T-helper 1 cell treated with Interleukin-12 subunit alpha and Interleukin-12 subunit beta and Interleukin-4 antibody, amounts not matched to agents 30 μg/mL and 1 μg/mL, for 36 hours (primary cell): ENCODE measurements at regions not wholly inside any gene's neighbourhood (a gene's known extent, or its start where the extent isn't known, plus 50 kb on each side); places are given as distances from the start of the nearest gene placed in this dataset.
"Not testable (repeated sequence)": the region's sequence is repeated elsewhere in the genome, so short reads cannot be mapped to it uniquely, and the experiment has no call there.

Experiments used
- H3K27ac Mint-ChIP-seq: one replicate; pipeline ENCODE4 v1.8.0; 2021; ENCODE audit warnings: mild to moderate bottlenecking, mixed read lengths
- H3K27me3 Mint-ChIP-seq: one replicate; pipeline ENCODE4 v1.8.0; 2021; ENCODE audit warnings: low read depth, mixed read lengths
- H3K36me3 Mint-ChIP-seq: one replicate; pipeline ENCODE4 v1.8.0; 2021; ENCODE audit warnings: low read depth, mixed read lengths
- H3K4me1 Mint-ChIP-seq: one replicate; pipeline ENCODE4 v1.8.0; 2021; ENCODE audit warnings: low read depth, mixed read lengths
- H3K4me3 Mint-ChIP-seq: one replicate; pipeline ENCODE4 v1.8.0; 2021; ENCODE audit warnings: mild to moderate bottlenecking, moderate library complexity, mixed read lengths
- H3K9me3 Mint-ChIP-seq: one replicate; pipeline ENCODE4 v1.8.0; 2021; ENCODE audit warnings: mixed read lengths

DNA sequence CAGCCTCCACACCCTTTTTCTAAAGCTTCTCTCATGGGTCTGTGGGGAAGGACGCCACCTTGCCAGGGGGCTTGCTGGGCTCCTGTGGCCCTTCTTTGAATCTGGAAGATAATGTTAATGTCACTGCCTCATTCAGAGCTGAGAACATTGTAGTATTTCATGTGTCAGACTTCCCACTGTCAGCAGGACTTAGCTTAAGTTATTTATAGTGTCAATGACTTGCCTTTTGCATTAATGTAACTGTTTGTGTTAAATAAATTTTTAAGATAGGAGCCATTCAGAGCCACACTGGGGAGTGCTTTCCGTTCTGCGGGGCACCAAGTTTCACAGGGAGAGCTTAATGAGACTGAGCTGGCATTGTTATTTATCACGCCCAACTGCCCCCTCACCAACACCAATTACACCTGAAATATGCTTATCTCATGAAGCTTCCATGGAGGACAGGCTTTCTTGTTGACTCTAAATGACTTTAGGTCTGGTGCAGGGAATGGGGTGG is 226.9 kb upstream of the UBL3 start:
- Mint-ChIP-seq H3K4me1 (no peaks in the 10 kb centered on the region), H3K9me3 (no peaks in the 10 kb centered on the region), H3K36me3 (no peaks in the 10 kb centered on the region), H3K27me3 (peaks cover under 1% of the 10 kb centered on the region), H3K4me3 (no peak overlapping the region), H3K27ac (no peak overlapping the region)

DNA sequence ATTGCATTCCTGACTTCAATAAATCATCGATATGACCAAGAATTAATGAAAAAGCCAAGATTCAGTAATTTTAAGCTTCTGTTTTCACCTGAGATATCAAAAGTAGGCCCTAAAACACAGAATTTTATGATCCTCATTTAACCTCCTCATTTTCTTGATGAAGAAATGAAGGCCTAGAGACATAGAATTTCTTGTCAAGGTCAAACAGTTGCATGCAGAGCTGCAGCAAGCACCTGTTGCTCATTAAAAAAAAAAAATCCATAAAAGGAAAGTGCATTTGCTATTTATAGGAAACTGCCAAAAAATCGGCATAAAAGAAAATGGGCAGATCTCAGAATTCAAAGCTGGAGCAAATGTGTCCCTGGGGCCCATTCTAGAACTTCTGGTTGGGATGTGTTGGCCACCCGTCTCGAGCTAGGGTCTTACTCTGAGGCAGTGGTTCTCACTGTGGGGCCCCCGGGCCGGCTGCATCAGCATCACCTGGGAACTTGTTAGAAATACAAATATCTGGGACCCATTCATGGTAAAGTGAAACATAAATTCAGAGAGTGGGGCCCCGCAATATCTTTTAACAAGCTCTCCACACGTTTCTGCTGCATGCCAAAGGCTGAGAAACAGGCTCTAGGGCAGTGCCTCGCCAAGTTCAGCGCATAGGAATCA is 224.7 kb upstream of the UBL3 start:
- no peak overlapping the region for H3K4me3 Mint-ChIP-seq
- H3K9me3 Mint-ChIP-seq = no peaks in the 10 kb centered on the region
- H3K27ac Mint-ChIP-seq = no peak overlapping the region

DNA sequence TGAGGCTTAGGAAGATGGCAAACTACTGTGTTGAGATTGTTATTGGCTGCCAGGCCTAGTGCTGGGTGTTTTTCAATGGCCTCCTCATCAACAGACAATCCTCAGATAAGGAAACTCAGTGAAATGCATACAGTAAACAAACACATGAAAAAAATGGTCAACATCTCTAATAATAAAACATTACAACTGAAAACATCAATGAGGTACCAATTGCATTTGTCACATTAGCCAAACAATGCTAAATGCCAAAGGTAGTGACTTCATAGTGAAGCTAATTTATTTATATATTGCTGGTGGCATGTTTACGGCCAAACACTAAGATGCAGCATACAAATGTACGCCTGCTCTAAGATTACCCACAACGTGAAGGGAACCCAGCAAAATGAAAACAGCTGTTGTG is 224.0 kb upstream of the UBL3 start:
- Mint-ChIP-seq H3K27ac (no peak overlapping the region), H3K36me3 (no peaks in the 10 kb centered on the region), H3K4me1 (no peaks in the 10 kb centered on the region), H3K9me3 (no peaks in the 10 kb centered on the region), H3K4me3 (no peak overlapping the region), H3K27me3 (no peaks in the 10 kb centered on the region)

More for the DNA sequence above, 224.7 kb upstream of the UBL3 start:
- no peaks in the 10 kb centered on the region for H3K27me3 Mint-ChIP-seq
- H3K36me3 Mint-ChIP-seq = no peaks in the 10 kb centered on the region
- H3K4me1 Mint-ChIP-seq = no peaks in the 10 kb centered on the region

DNA sequence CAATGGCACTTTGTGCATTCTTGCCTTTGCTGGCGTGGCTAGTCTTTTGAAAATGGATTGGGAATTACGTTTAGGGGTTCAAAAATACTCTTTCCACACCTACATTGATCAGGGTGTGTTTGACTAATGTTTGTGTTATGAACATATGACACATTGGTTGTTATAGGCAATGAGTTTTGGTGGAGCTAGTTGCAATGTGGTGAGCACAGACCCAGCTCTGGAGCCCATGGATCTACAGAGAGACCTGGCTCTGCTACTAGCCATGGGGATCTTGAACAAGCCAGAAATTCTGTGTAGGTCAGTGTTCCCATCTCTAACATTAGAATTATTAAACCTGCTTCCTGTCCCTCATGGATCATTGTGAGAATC is 222.4 kb upstream of the UBL3 start:
- Mint-ChIP-seq H3K36me3 (no peaks in the 10 kb centered on the region), H3K27ac (no peak overlapping the region), H3K4me1 (no peaks in the 10 kb centered on the region), H3K9me3 (no peaks in the 10 kb centered on the region), H3K4me3 (no peak overlapping the region), H3K27me3 (no peaks in the 10 kb centered on the region)

DNA sequence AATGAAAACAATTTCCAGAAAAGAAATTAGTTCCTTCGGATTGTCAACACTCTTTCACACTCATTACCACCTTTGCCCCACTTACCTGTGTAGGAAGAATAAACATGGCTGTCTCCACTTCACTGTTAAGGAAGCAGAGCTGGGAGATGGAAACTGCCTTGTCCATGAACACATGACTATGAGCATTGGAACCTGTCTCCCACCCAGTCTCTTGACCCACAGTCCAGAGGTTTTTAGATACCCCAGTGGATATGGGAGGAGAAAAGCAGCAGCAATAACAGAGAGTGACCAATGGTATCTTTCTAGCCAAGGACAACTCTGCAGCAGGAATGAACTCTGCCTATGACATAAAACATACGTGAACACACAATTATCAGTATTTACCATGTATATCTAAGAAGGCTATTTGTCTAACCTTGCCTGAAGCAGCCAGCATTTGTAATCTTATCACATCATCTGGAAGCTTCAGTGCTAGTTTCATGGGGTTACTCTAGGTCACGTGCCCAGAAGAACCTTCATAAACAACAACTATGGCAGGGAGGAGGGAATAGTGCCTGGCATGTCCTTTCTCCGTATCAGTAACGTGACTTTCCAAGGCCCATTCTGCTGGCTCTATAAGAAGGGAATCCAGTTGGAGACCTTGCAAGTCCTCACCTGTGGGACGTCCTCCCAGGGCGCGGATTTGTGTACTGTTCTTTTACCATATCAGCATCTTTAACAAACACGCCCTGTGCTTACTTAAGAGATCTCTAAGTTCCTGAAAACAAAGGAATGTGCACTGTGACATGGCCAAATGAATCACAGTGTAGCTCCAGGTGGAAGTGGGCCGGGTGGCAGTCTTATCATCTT is 221.8 kb upstream of the UBL3 start:
- Mint-ChIP-seq H3K36me3 (no peaks in the 10 kb centered on the region), H3K27ac (no peak overlapping the region), H3K27me3 (no peaks in the 10 kb centered on the region), H3K9me3 (no peaks in the 10 kb centered on the region), H3K4me1 (no peaks in the 10 kb centered on the region), H3K4me3 (no peak overlapping the region)

DNA sequence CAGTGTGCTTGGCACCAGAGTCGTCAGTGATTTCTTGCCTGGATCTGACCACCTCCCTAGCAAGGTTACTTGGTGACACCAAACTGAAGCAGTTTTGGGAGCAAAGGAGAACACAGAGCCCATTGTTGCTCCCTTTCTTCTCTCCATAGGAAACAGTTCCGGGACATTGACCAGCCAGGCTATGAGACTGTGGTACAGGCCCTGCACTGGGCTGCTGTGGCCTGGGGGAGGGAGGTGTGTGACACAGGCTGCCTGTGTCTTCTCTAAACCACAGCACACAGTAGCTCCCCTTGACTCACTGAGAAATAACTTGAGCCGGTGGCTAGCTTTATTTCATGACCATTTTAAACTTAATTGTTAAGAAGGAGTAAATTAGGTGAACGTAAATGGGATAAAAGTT is 214.8 kb upstream of the UBL3 start:
- Mint-ChIP-seq H3K4me3 (no peak overlapping the region), H3K36me3 (no peaks in the 10 kb centered on the region), H3K27ac (no peak overlapping the region), H3K4me1 (no peaks in the 10 kb centered on the region), H3K27me3 (peaks cover 19% of the 10 kb centered on the region), H3K9me3 (no peaks in the 10 kb centered on the region)

DNA sequence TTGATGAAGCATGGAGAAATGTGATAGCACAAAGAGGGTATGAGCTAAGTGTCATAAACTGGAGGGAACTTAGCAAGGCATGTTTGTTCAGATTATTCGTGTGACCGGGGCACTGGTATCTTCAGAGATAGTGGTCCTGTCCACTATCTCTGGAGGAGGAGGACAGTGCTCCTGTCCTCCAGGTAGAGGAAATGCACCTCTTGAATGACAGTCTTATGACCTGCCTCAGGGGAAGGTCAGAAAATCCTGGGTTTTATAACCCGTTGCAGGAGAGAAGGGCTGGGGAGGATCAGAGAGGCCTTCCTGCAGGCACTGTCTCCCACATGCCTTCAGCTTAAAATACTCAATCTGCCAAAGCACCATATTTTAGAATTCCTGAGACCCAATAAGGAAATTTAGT is 213.5 kb upstream of the UBL3 start:
- H3K36me3 Mint-ChIP-seq = no peaks in the 10 kb centered on the region
- H3K27me3 Mint-ChIP-seq = peaks cover 22% of the 10 kb centered on the region
- peaks cover 6% of the 10 kb centered on the region for H3K9me3 Mint-ChIP-seq
- no peaks in the 10 kb centered on the region for H3K4me1 Mint-ChIP-seq
- H3K4me3 Mint-ChIP-seq = no peak overlapping the region
- H3K27ac Mint-ChIP-seq = no peak overlapping the region

DNA sequence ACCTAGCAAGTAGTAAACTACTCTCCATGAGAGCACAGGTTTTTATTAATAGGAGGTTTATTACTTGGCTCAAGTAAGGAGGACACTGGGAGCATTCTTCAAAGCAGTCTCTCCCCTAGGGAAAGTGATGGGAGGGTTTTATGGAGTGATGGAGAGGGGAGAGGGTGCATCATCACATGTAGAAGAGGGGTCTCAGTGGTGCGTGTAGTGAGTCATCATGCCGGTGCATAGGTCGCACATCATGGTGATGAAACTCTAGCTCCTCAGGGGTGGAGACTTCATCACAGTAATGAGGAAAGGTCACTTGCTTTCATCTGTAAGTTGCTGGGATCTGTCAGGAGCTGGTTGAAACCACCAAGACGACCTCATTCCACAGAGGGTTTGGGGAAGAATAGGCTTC is 210.8 kb upstream of the UBL3 start:
- H3K4me3 Mint-ChIP-seq = no peak overlapping the region
- H3K4me1 Mint-ChIP-seq = no peaks in the 10 kb centered on the region
- peaks cover 30% of the 10 kb centered on the region for H3K27me3 Mint-ChIP-seq
- H3K9me3 Mint-ChIP-seq = peaks cover 10% of the 10 kb centered on the region
- H3K36me3 Mint-ChIP-seq = peaks cover 2% of the 10 kb centered on the region
- no peak overlapping the region for H3K27ac Mint-ChIP-seq

DNA sequence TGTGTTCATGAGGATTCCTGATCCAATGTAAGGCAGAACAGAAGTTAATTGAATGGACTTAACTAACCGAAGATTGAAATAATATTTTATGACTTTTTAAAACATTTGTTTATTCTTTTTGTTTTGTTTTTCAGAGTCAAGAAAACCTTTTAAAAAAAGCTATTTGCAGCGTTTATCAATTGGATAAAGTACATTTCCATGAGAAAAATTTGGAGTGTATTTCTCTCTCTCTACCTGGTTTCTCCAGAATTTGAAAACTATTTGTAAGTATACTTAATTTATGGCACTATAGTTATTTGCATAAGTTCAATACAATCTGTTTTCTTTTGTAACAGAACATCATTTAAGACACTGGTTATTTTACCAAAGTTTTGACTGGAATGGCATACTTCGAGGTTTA is 208.0 kb upstream of the UBL3 start:
- Mint-ChIP-seq H3K27me3 (peaks cover 30% of the 10 kb centered on the region), H3K36me3 (peaks cover 2% of the 10 kb centered on the region), H3K4me3 (no peak overlapping the region), H3K27ac (no peak overlapping the region), H3K4me1 (no peaks in the 10 kb centered on the region), H3K9me3 (peaks cover 10% of the 10 kb centered on the region)

DNA sequence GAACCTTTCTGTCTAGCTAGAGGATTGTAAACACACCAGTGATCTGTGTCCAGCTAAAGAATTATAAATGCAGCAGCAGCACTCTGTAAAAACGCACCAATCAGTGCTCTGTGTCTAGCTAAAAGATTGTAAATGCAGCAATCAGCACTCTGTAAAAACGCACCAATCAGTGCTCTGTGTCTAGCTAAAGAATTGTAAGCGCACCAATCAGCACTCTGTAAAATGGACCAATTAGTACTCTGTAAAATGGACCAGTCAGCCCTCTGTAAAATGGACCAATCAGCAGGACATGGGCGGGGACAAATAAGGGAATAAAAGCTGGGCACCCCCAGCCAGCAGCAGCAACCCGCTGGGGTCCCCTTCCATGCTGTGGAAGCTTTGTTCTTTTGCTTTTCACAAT is 204.1 kb upstream of the UBL3 start:
- not testable (repeated sequence) for H3K27me3 Mint-ChIP-seq, H3K4me1 Mint-ChIP-seq, H3K9me3 Mint-ChIP-seq, H3K36me3 Mint-ChIP-seq, H3K4me3 Mint-ChIP-seq, H3K27ac Mint-ChIP-seq

DNA sequence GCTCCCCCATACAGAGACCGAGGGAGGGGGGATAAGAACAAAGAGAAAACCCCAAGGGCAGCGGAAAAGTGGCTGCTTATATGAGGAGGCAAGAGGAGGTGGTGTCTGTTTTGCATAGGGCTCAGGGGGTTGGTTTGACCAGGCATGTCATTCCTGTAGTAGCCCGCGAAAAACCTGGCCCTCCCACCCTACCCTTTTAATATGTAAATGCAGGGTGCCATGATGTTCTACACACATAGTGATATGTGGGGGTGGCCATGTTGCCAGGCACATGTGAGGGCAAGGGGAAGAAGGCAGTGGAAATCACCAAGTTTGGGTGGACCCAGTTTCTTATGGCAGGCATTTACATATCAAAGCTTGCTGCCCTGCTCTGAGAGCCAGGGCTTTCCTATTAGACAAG is 203.5 kb upstream of the UBL3 start:
- Mint-ChIP-seq H3K4me3 (no peak overlapping the region), H3K4me1 (peaks cover 3% of the 10 kb centered on the region), H3K27ac (no peak overlapping the region), H3K27me3 (peaks cover 9% of the 10 kb centered on the region), H3K9me3 (peaks cover 4% of the 10 kb centered on the region), H3K36me3 (peaks cover 2% of the 10 kb centered on the region)

DNA sequence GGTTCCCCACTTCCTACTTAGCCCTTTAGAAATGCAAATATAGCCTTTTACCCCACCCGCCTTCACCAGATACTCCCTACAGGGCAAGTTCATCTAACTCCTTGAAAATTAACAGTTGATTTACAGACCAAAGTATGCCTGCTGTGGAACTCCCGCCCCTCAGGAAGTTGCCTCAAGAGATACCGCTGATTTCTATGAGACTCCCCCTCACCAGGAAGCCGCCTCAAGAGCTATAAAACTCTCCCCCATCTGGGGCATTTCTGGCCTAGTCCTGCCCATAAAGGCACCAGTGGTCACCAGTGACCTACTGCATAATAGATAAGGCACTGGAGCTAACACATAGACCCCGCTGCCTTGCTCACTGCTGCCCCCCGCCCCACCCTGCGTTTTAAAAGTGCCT is 201.7 kb upstream of the UBL3 start:
- Mint-ChIP-seq H3K4me1 (peaks cover 13% of the 10 kb centered on the region), H3K9me3 (peaks cover 4% of the 10 kb centered on the region), H3K4me3 (no peak overlapping the region), H3K27me3 (peaks cover 8% of the 10 kb centered on the region), H3K27ac (no peak overlapping the region), H3K36me3 (peaks cover 2% of the 10 kb centered on the region)

DNA sequence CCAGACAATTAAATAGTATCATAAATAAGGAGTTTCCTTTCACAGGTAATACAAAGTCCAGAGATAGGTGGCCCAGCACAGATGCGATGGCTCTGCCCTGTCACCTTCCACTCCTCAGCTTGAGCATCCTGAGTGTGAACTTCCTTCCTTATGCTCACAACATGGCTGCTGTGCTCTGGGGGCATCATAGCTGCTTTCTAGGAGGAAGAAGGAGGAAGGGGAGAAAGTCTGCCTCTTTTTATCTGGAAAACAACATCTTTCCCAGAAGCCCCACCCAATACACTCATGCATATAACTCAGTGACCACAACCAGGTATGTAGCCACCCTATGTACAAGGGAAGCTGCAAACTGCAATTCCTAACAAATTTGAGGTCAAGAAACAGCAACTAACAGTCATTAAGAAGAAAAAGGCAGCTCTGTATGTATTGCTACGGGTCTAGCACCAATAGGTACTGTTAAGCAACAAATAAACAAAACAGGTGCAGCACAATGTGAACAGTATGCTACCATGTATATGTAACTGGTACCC is 201.2 kb upstream of the UBL3 start:
- H3K27me3 Mint-ChIP-seq = peaks cover 3% of the 10 kb centered on the region
- peaks cover 2% of the 10 kb centered on the region for H3K36me3 Mint-ChIP-seq
- H3K9me3 Mint-ChIP-seq = no peaks in the 10 kb centered on the region
- no peak overlapping the region for H3K27ac Mint-ChIP-seq
- peaks cover 17% of the 10 kb centered on the region for H3K4me1 Mint-ChIP-seq
- no peak overlapping the region for H3K4me3 Mint-ChIP-seq

DNA sequence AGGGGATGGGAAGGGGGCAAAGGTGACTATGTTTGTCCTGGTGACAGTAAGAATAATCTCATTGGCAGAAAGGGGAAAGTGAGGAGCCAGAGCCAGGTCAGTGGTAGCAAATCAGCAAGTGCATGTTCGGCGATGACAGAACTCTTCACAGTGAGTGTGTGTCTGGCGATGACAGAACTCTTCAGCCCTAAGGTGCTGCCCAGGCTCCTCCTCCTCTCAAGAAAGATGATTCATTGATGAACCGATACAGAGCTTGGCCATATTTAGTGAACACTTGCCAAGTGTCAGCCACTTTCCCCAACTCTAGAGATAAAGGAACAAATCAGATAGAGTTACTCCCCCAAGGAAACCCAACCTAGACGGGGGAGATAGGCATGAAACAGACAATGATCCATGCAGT is 199.3 kb upstream of the UBL3 start:
- H3K4me1 Mint-ChIP-seq = peaks cover 21% of the 10 kb centered on the region
- H3K36me3 Mint-ChIP-seq = no peaks in the 10 kb centered on the region
- H3K9me3 Mint-ChIP-seq = no peaks in the 10 kb centered on the region
- no peak overlapping the region for H3K27ac Mint-ChIP-seq
- no peaks in the 10 kb centered on the region for H3K27me3 Mint-ChIP-seq
- H3K4me3 Mint-ChIP-seq = no peak overlapping the region
